ENCODE measurements at regions not wholly inside any gene's neighbourhood (a gene's known extent, or its start where the extent isn't known, plus 50 kb on each side); places are given as distances from the start of the nearest gene placed in this dataset.

DNA sequence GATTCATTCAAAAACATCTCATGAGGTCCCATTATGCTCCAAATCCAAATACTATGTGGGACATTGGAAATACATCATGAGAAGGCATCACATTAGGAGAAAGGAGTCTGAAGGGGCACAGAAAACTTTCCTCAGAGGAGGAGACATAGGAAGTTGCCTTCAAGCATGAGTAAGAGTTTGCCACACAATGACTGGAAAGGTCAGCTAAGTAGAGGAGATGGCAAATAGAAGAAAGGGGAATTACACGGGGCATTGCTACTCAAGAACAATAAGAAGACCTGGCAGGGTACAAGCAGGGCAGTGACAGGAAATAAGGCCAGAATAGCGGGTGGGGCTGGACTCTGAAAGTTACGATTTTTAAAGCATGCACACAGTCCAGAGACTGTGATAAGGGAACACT, 231.6 kb downstream of the SPRY2 start:
- TF ChIP-seq CTCF (IDR thresholded peaks at IDR 0.05; ENCODE audit: insufficient read depth, low read length, poor library complexity, severe bottlenecking) = no peak
- DNase-seq (ENCODE audit: extremely low read depth, insufficient read length) = no peak
- no peak overlapping the region for H3K4me3 ChIP-seq (replicated peaks; ENCODE audit: low read depth, low read length)
- no peaks in the 10 kb centered on the region for H3K36me3 ChIP-seq (ENCODE audit: control insufficient read depth, insufficient read depth, low read length)
- H3K27me3 ChIP-seq (replicated peaks; ENCODE audit: control insufficient read depth, insufficient read depth, low read length) = no peaks in the 10 kb centered on the region

- Histone ChIP-seq H3K36me3 (ENCODE audit: control insufficient read depth, insufficient read depth, low read length) (no peaks in the 10 kb centered on the region), H3K27me3 (replicated peaks; ENCODE audit: control insufficient read depth, insufficient read depth, low read length) (no peaks in the 10 kb centered on the region), H3K4me3 (replicated peaks; ENCODE audit: low read depth, low read length) (no peak overlapping the region)
- no peak for DNase-seq (ENCODE audit: extremely low read depth, insufficient read length)
- TF ChIP-seq CTCF (IDR thresholded peaks at IDR 0.05; ENCODE audit: insufficient read depth, low read length, poor library complexity, severe bottlenecking) = no peak
Measured at GRCh38 chr13:80105350-80105749, 235.6 kb downstream of the SPRY2 start.

GRCh38 chr13:80101040-80101439, 239.9 kb downstream of the SPRY2 start:
- no peaks in the 10 kb centered on the region for H3K36me3 ChIP-seq (ENCODE audit: control insufficient read depth, insufficient read depth, low read length)
- no peak overlapping the region for H3K4me3 ChIP-seq (replicated peaks; ENCODE audit: low read depth, low read length)
- no peak for DNase-seq (ENCODE audit: extremely low read depth, insufficient read length)
- TF ChIP-seq CTCF (IDR thresholded peaks at IDR 0.05; ENCODE audit: insufficient read depth, low read length, poor library complexity, severe bottlenecking) = no peak
- H3K27me3 ChIP-seq (replicated peaks; ENCODE audit: control insufficient read depth, insufficient read depth, low read length) = no peaks in the 10 kb centered on the region

DNA sequence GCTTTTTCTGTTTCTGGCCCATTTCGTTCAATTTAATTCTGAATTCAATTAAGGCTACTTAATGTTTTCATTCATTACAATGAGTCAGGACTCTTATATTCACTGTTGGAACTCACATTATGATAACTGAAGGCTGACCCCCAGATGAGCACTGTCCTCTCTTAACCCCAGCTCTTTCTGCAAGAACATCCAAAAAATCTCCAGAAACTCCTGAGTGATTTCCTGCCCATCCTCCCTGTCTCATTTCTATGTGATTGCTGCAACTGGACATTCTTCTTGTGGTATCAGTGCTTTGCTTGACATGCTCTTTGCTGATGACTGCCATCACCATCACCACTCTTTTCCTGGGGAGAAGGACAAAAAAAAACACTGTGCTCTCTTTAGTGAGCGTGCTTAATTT, 240.3 kb downstream of the SPRY2 start:
- no peak for DNase-seq (ENCODE audit: extremely low read depth, insufficient read length)
- TF ChIP-seq CTCF (IDR thresholded peaks at IDR 0.05; ENCODE audit: insufficient read depth, low read length, poor library complexity, severe bottlenecking) = no peak
- Histone ChIP-seq H3K27me3 (replicated peaks; ENCODE audit: control insufficient read depth, insufficient read depth, low read length) (no peaks in the 10 kb centered on the region), H3K36me3 (ENCODE audit: control insufficient read depth, insufficient read depth, low read length) (no peaks in the 10 kb centered on the region), H3K4me3 (replicated peaks; ENCODE audit: low read depth, low read length) (no peak overlapping the region)

GRCh38 chr13:80097561-80097960, 243.4 kb downstream of the SPRY2 start:
- no peak for DNase-seq (ENCODE audit: extremely low read depth, insufficient read length)
- no peak for TF ChIP-seq CTCF (IDR thresholded peaks at IDR 0.05; ENCODE audit: insufficient read depth, low read length, poor library complexity, severe bottlenecking)
- Histone ChIP-seq H3K4me3 (replicated peaks; ENCODE audit: low read depth, low read length) (no peak overlapping the region), H3K36me3 (ENCODE audit: control insufficient read depth, insufficient read depth, low read length) (no peaks in the 10 kb centered on the region), H3K27me3 (replicated peaks; ENCODE audit: control insufficient read depth, insufficient read depth, low read length) (no peaks in the 10 kb centered on the region)

DNA sequence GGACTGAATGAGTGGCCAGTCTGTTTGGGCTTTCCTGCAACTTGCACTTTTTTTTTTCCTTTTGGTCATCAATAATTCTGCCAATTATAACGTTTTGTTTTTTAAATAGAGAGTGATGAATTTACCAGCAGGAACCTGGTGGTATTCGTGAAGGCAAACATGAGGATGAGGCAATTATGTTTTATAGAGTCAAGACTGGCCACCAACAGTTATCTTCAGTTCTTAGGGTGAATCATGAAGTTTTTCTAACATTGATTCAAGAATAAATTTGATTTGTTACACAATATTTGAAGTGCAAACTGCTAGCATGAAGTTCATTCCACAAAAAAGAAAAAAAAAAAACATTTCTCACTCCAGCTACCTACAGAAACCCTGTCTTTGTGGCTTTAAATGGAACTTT, 244.5 kb downstream of the SPRY2 start:
- no peak for DNase-seq (ENCODE audit: extremely low read depth, insufficient read length)
- Histone ChIP-seq H3K4me3 (replicated peaks; ENCODE audit: low read depth, low read length) (no peak overlapping the region), H3K27me3 (replicated peaks; ENCODE audit: control insufficient read depth, insufficient read depth, low read length) (no peaks in the 10 kb centered on the region), H3K36me3 (ENCODE audit: control insufficient read depth, insufficient read depth, low read length) (no peaks in the 10 kb centered on the region)
- no peak for TF ChIP-seq CTCF (IDR thresholded peaks at IDR 0.05; ENCODE audit: insufficient read depth, low read length, poor library complexity, severe bottlenecking)
